ENCODE measurements at regions not wholly inside any gene's neighbourhood (a gene's known extent, or its start where the extent isn't known, plus 50 kb on each side); places are given as distances from the start of the nearest gene placed in this dataset.

DNA sequence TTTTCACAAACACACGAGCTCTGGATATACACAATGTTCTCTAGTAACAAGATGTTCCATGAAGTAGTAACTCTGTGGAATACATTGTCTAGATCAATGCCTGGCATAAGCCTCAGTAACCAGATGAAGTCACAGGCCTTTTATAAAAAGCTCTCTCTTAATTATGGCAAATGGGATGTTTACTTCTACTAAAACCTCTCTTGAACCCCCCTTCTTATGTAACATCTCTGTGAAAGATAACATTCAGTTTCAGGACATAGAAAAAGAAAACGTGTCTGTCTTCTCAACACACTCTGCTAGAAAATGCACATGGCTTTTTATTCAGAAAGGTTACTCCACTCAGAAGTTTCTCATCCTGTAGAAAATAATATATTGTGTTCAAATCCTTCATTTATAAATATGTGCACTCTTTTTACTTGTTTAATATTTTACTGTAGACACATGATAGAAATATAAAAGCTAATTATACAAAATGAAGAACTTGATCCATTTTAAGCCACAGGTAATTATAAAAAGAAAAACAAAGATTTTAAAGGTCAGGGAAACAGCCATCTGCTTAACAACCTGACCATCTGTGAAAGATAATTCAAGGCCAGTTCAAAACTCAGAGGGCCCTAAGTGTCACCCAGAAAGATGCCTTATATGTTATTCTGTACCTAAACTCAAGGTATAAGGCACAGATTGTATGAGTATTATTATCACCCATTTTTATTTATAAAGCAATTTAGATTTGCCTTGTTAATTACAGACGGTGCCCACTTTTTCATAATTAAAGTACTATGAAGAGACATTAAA is 812.0 kb downstream of the CDH18 start (continued):
- TF ChIP-seq CHD4 (IDR thresholded peaks at IDR 0.05; ENCODE audit: borderline replicate concordance, low read length) = no peak
- TF ChIP-seq RBAK (CRISPR knock-in tag; IDR thresholded peaks at IDR 0.05) = no peak
- TF ChIP-seq YY1 (IDR thresholded peaks at IDR 0.05; ENCODE audit: insufficient read depth, insufficient replicate concordance, low read depth, low read length) = no peak
- no peak for TF ChIP-seq SUZ12 (IDR thresholded peaks at IDR 0.05; ENCODE audit: low read depth, low read length)

DNA sequence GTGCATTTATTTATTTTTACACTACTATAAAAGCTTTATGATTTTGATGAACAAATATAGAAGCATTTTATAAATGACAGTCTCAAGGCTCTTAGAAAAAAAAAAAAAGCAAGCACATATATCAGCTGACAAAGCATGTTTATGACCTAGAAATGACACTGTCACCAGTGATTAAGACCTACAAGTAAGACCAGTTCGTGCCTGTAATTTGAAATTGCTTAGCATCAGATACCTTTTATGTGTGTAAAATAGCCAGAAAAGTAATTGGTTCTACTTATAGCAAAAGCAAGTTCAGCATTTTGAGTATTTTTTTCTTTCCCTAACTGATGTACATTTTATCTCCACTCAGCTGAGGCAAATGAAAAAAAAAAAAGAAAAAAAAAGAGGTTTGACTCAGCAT is 808.4 kb downstream of the CDH18 start:
- H3K9ac ChIP-seq (ENCODE audit: insufficient read depth, low read depth, low read length) = no peak overlapping the region
- ChIA-PET CTCF (ENCODE audit: low intra/inter-chr PET ratio, low total read pairs) (no interaction called here), POLR2A (no interaction called here)
- H3K36me3 ChIP-seq (replicated peaks in 1 of 2; ENCODE audit: control insufficient read depth in 1 of 2, insufficient read depth in 2 of 2, low read length in 2 of 2) = no peaks in the 10 kb centered on the region
- no TSS peak for BruUV-seq (replicated peaks)
- FAIRE-seq (no peak), DNase-seq (ENCODE audit: low spot score) (no peak), ATAC-seq (no peak)
- no peaks in the 10 kb centered on the region for H3K79me2 ChIP-seq (ENCODE audit: insufficient read depth, low read length)
- no peaks in the 10 kb centered on the region for H3K27me3 ChIP-seq (ENCODE audit: control insufficient read depth in 1 of 2, insufficient read depth in 2 of 2, low read length in 2 of 2)
- WGBS (ENCODE audit: low lambda C conversion rate) = 0% methylated on average over 1 of the region's 1 CpG
- H2AFZ ChIP-seq (ENCODE audit: low read length) = no peak overlapping the region
- no peak overlapping the region for H3K4me3 ChIP-seq (replicated peaks in 1 of 3; ENCODE audit: insufficient read depth in 1 of 3, low read depth in 2 of 3, low read length in 3 of 3)
- no peak overlapping the region for H3K4me2 ChIP-seq (ENCODE audit: low read depth, low read length)
- in situ Hi-C loops (cut with HindIII; ENCODE audit: extremely low pct_ligation_motif_present, low pct_unique_long_range_greater_than_20kb) (no loop called here), intact Hi-C loops (cut with micrococcal nuclease; ENCODE audit: unreplicated experiment) (no loop called here)
- H3K9me3 ChIP-seq (ENCODE audit: low read length) = peaks cover 11% of the 10 kb centered on the region
- H4K20me1 ChIP-seq (ENCODE audit: insufficient read depth, low read length) = no peaks in the 10 kb centered on the region
- H3K27ac ChIP-seq (ENCODE audit: extremely low read length, insufficient read depth, low read length) = no peak overlapping the region
- H3K4me1 ChIP-seq (ENCODE audit: insufficient read depth, low read length) = no peaks in the 10 kb centered on the region
- TF ChIP-seq, protein P1, sequence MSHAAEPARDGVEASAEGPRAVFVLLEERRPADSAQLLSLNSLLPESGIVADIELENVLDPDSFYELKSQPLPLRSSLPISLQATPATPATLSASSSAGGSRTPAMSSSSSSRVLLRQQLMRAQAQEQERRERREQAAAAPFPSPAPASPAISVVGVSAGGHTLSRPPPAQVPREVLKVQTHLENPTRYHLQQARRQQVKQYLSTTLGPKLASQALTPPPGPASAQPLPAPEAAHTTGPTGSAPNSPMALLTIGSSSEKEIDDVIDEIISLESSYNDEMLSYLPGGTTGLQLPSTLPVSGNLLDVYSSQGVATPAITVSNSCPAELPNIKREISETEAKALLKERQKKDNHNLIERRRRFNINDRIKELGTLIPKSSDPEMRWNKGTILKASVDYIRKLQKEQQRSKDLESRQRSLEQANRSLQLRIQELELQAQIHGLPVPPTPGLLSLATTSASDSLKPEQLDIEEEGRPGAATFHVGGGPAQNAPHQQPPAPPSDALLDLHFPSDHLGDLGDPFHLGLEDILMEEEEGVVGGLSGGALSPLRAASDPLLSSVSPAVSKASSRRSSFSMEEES (CRISPR knock-in tag; IDR thresholded peaks at IDR 0.05) = no peak
- TF ChIP-seq, protein P2, sequence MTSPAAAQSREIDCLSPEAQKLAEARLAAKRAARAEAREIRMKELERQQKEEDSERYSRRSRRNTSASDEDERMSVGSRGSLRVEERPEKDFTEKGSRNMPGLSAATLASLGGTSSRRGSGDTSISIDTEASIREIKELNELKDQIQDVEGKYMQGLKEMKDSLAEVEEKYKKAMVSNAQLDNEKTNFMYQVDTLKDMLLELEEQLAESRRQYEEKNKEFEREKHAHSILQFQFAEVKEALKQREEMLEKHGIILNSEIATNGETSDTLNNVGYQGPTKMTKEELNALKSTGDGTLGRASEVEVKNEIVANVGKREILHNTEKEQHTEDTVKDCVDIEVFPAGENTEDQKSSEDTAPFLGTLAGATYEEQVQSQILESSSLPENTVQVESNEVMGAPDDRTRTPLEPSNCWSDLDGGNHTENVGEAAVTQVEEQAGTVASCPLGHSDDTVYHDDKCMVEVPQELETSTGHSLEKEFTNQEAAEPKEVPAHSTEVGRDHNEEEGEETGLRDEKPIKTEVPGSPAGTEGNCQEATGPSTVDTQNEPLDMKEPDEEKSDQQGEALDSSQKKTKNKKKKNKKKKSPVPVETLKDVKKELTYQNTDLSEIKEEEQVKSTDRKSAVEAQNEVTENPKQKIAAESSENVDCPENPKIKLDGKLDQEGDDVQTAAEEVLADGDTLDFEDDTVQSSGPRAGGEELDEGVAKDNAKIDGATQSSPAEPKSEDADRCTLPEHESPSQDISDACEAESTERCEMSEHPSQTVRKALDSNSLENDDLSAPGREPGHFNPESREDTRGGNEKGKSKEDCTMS (CRISPR knock-in tag; conservative IDR thresholded peaks at IDR 0.05) = no peak
- TF ChIP-seq ZNF816 (CRISPR knock-in tag; IDR thresholded peaks at IDR 0.05; ENCODE audit: borderline replicate concordance) (no peak), FIP1L1 (IDR thresholded peaks at IDR 0.05; ENCODE audit: borderline replicate concordance, insufficient read depth, low read depth, low read length) (no peak), JDP2 (CRISPR knock-in tag; IDR thresholded peaks at IDR 0.05; ENCODE audit: borderline replicate concordance) (no peak), NR2F1 (CRISPR knock-in tag; IDR thresholded peaks at IDR 0.05) (no peak)
- TF ChIP-seq, protein P3, sequence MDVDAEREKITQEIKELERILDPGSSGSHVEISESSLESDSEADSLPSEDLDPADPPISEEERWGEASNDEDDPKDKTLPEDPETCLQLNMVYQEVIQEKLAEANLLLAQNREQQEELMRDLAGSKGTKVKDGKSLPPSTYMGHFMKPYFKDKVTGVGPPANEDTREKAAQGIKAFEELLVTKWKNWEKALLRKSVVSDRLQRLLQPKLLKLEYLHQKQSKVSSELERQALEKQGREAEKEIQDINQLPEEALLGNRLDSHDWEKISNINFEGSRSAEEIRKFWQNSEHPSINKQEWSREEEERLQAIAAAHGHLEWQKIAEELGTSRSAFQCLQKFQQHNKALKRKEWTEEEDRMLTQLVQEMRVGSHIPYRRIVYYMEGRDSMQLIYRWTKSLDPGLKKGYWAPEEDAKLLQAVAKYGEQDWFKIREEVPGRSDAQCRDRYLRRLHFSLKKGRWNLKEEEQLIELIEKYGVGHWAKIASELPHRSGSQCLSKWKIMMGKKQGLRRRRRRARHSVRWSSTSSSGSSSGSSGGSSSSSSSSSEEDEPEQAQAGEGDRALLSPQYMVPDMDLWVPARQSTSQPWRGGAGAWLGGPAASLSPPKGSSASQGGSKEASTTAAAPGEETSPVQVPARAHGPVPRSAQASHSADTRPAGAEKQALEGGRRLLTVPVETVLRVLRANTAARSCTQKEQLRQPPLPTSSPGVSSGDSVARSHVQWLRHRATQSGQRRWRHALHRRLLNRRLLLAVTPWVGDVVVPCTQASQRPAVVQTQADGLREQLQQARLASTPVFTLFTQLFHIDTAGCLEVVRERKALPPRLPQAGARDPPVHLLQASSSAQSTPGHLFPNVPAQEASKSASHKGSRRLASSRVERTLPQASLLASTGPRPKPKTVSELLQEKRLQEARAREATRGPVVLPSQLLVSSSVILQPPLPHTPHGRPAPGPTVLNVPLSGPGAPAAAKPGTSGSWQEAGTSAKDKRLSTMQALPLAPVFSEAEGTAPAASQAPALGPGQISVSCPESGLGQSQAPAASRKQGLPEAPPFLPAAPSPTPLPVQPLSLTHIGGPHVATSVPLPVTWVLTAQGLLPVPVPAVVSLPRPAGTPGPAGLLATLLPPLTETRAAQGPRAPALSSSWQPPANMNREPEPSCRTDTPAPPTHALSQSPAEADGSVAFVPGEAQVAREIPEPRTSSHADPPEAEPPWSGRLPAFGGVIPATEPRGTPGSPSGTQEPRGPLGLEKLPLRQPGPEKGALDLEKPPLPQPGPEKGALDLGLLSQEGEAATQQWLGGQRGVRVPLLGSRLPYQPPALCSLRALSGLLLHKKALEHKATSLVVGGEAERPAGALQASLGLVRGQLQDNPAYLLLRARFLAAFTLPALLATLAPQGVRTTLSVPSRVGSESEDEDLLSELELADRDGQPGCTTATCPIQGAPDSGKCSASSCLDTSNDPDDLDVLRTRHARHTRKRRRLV (CRISPR knock-in tag; IDR thresholded peaks at IDR 0.05) = no peak
- TF ChIP-seq, protein P4, sequence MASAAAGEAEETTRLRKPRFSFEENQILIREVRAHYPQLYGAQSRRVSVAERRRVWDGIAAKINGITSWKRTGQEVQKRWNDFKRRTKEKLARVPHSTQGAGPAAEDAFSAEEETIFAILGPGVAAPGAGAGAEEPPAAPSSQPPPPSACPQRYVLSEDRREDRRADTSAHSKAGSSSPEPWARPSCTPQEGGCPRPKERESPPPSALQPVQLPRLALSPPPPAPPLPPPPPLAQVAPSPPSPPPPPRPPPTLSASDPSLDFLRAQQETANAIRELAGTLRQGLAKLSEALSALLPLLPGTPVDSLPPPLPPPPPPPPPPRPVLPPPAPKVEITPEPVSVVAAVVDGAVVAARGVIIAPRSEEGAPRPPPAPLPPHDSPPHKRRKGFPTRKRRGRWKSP (CRISPR knock-in tag; IDR thresholded peaks at IDR 0.05) = no peak

All from HepG2 (cell line).